HCT116 (cell line): ENCODE measurements at regions not wholly inside any gene's neighbourhood (a gene's known extent, or its start where the extent isn't known, plus 50 kb on each side); places are given as distances from the start of the nearest gene placed in this dataset.

Experiments
- ATAC-seq: fragments of 200-7000 bp; cut with Tn5 transposase; 2 replicates; pipeline ENCODE4 v1.9.1; 2020; ENCODE audit warnings: mild to moderate bottlenecking, moderate library complexity
- BruUV-seq: library from RNA; stranded (reverse); fragments of 400-500 nt; replicated peaks from 2 replicates; lab custom pipeline; 2021; lab: Mats Ljungman, UMichigan
- CTCF ChIA-PET: fragments of 300-600 bp; sonication (Branson Sonifier 250); formaldehyde crosslinking; loops from one replicate; lab custom pipeline; 2021; ENCODE audit warnings: antibody characterized with exemption; lab: Charles Lee
- POLR2A ChIA-PET: fragments of 300-600, 350-600 bp; sonication (Branson Sonifier 250); formaldehyde crosslinking; loops from one replicate; lab custom pipeline; 2021; ENCODE audit warnings: antibody characterized with exemption; lab: Charles Lee
- RAD21 ChIA-PET, 2 experiments: fragments of 300-600 bp; sonication (Branson Sonifier 250); formaldehyde crosslinking; loops; one replicate each; lab custom pipeline; 2023; ENCODE audit warnings: low total read pairs in 2 of 2; ENCODE audit not compliant: uncharacterized antibody in 2 of 2, unreplicated experiment in 2 of 2, low non-redundant PET in 1 of 2; lab: Charles Lee
- DNase-seq: peaks from one replicate; pipeline ENCODE4 v3.0.0-alpha.2; 2010; ENCODE audit warnings: low read depth, low spot score
- H2AFZ ChIP-seq: fragments of 200-600 bp; shearing (Covaris generic), sonication (generic); 2 replicates; pipeline ENCODE4 v1.6.1; 2017; ENCODE audit warnings: low read depth, mixed run types, mixed read lengths, antibody characterized with exemption, low read length; ENCODE audit not compliant: poor library complexity, severe bottlenecking
- H3K27ac ChIP-seq: 2 replicates; pipeline ENCODE4 v1.5.1; 2012; ENCODE audit warnings: low read depth, low read length
- H3K27me3 ChIP-seq: fragments of 200-600 bp; sonication (generic); 2 replicates; pipeline ENCODE4 v1.6.1; 2016; ENCODE audit warnings: mixed run types, low read length, mixed read lengths; ENCODE audit not compliant: insufficient read depth
- H3K36me3 ChIP-seq, 2 experiments: fragments of 200-500 bp in 1 of 2; fragments of 200-600 bp in 1 of 2; sonication (Bioruptor generic) in 1 of 2; sonication (generic) in 1 of 2; 2 replicates each; pipeline versions ENCODE4 v1.5.1 to v1.6.1; 2014 to 2016; ENCODE audit warnings: low read length in 2 of 2, inconsistent platforms in 1 of 2, mixed read lengths in 1 of 2, mixed run types in 1 of 2; ENCODE audit not compliant: insufficient read depth in 2 of 2, control insufficient read depth in 1 of 2
- H3K4me1 ChIP-seq, 2 experiments: fragments of 200-600 bp in 1 of 2; sonication (generic) in 1 of 2; 2 replicates each; pipeline versions ENCODE4 v1.5.1 to v1.6.1; 2012 to 2017; ENCODE audit warnings: low read length in 2 of 2, inconsistent platforms in 1 of 2, mild to moderate bottlenecking in 1 of 2, mixed read lengths in 1 of 2, mixed run types in 1 of 2, moderate library complexity in 1 of 2; ENCODE audit not compliant: insufficient read depth in 2 of 2, control insufficient read depth in 1 of 2
- H3K4me2 ChIP-seq: fragments of 200-600 bp; sonication (generic); 2 replicates; pipeline ENCODE4 v1.6.1; 2017; ENCODE audit warnings: mixed run types, low read length, mixed read lengths
- H3K4me3 ChIP-seq, 2 experiments: fragments of 200-600 bp in 1 of 2; sonication (generic) in 1 of 2; replicated peaks in 1 of 2; 2 replicates each; pipeline ENCODE4 v1.5.1; 2011 to 2016; ENCODE audit warnings: low read length in 2 of 2, control low read depth in 1 of 2, low read depth in 1 of 2, mild to moderate bottlenecking in 1 of 2, mixed read lengths in 1 of 2, mixed run types in 1 of 2
- H3K79me2 ChIP-seq: fragments of 200-600 bp; sonication (generic); 2 replicates; pipeline ENCODE4 v1.6.1; 2017; ENCODE audit warnings: mild to moderate bottlenecking, mixed run types, low read length, moderate library complexity, mixed read lengths; ENCODE audit not compliant: insufficient read depth
- H3K9ac ChIP-seq: fragments of 200-600 bp; sonication (generic); 2 replicates; pipeline ENCODE4 v1.6.1; 2016; ENCODE audit warnings: low read length, mixed read lengths
- H3K9me2 ChIP-seq: fragments of 200-600 bp; sonication (generic), shearing (Covaris generic); 2 replicates; pipeline ENCODE4 v1.6.1; 2017; ENCODE audit warnings: mixed run types, mild to moderate bottlenecking, moderate library complexity; ENCODE audit not compliant: insufficient read depth
- H3K9me3 ChIP-seq, 2 experiments: fragments of 200-500 bp in 1 of 2; fragments of 200-600 bp in 1 of 2; sonication (Bioruptor generic) in 1 of 2; sonication (generic) in 1 of 2; 2 replicates each; pipeline ENCODE4 v1.6.1; 2014 to 2017; ENCODE audit warnings: low read length in 2 of 2, mixed read lengths in 2 of 2, inconsistent platforms in 1 of 2, low read depth in 1 of 2, mild to moderate bottlenecking in 1 of 2, mixed run types in 1 of 2, moderate library complexity in 1 of 2; ENCODE audit not compliant: control insufficient read depth in 1 of 2, insufficient read depth in 1 of 2
- H4K20me1 ChIP-seq: fragments of 200-600 bp; sonication (generic), shearing (Covaris generic); 2 replicates; pipeline ENCODE4 v1.6.1; 2017; ENCODE audit warnings: mixed run types, mild to moderate bottlenecking, moderate library complexity; ENCODE audit not compliant: insufficient read depth
- ATF3 ChIP-seq: IDR thresholded peaks from 2 replicates; pipeline ENCODE4 v1.6.1; 2012
- CEBPB ChIP-seq: IDR thresholded peaks from 2 replicates; pipeline ENCODE4 v1.6.1; 2012; ENCODE audit warnings: low read depth
- EGR1 ChIP-seq: IDR thresholded peaks from 2 replicates; pipeline ENCODE4 v1.6.1; 2012; ENCODE audit warnings: low read depth
- FOSL1 ChIP-seq: IDR thresholded peaks from 2 replicates; pipeline ENCODE4 v1.6.1; 2012; ENCODE audit warnings: low read depth
- POLR2A ChIP-seq: IDR thresholded peaks from 2 replicates; pipeline ENCODE4 v1.7.0; 2011; ENCODE audit warnings: borderline replicate concordance; ENCODE audit not compliant: insufficient read depth, insufficient read length; ENCODE audit errors: extremely low read depth
- POLR2AphosphoS5 ChIP-seq: IDR thresholded peaks from 2 replicates; pipeline ENCODE4 v1.6.1; 2011; ENCODE audit warnings: mild to moderate bottlenecking, low read depth, low read length, moderate library complexity
- REST ChIP-seq: IDR thresholded peaks from 2 replicates; pipeline ENCODE4 v1.6.1; 2012; ENCODE audit warnings: low read depth
- SIN3A ChIP-seq: IDR thresholded peaks from 2 replicates; pipeline ENCODE4 v1.6.1; 2012; ENCODE audit warnings: low read depth
- YY1 ChIP-seq: IDR thresholded peaks from 2 replicates; pipeline ENCODE4 v1.6.1; 2011; ENCODE audit warnings: low read length, low read depth, moderate library complexity, mild to moderate bottlenecking; ENCODE audit not compliant: insufficient replicate concordance; ENCODE audit errors: extremely low read depth
- ZFX ChIP-seq: fragments of 450-650 bp; IDR thresholded peaks from 2 replicates; pipeline ENCODE4 v1.6.1; 2017
- ZNF274 ChIP-seq: fragments of 200-500 bp; sonication (Bioruptor generic); IDR thresholded peaks from 2 replicates; pipeline ENCODE4 v1.6.1; 2014; ENCODE audit warnings: mild to moderate bottlenecking, low read depth, low read length, inconsistent platforms
- intact Hi-C: fragments of 100-400 bp; cut with micrococcal nuclease; formaldehyde crosslinking; loops from 2 replicates; pipeline ENCODE4 v1.10.0; 2022
- TF ChIP-seq, protein P1 (sequence below), 3 experiments: fragments of 200-600 bp in 1 of 3; sonication (generic) in 1 of 3; IDR thresholded peaks in 2 of 3; conservative IDR thresholded peaks in 1 of 3; 2 replicates each; pipeline ENCODE4 v1.5.1; 2012 to 2017; ENCODE audit warnings: low read depth in 2 of 3, low read length in 2 of 3, antibody characterized with exemption in 1 of 3, borderline replicate concordance in 1 of 3, control low read depth in 1 of 3, mild to moderate bottlenecking in 1 of 3, mixed read lengths in 1 of 3, mixed run types in 1 of 3, moderate library complexity in 1 of 3; ENCODE audit not compliant: insufficient read depth in 1 of 3
- TF ChIP-seq, protein P2 (sequence below): IDR thresholded peaks from 2 replicates; pipeline ENCODE4 v1.6.1; 2011; ENCODE audit warnings: mild to moderate bottlenecking, low read length, moderate library complexity; ENCODE audit not compliant: insufficient replicate concordance; ENCODE audit errors: extremely low read depth

DNA sequence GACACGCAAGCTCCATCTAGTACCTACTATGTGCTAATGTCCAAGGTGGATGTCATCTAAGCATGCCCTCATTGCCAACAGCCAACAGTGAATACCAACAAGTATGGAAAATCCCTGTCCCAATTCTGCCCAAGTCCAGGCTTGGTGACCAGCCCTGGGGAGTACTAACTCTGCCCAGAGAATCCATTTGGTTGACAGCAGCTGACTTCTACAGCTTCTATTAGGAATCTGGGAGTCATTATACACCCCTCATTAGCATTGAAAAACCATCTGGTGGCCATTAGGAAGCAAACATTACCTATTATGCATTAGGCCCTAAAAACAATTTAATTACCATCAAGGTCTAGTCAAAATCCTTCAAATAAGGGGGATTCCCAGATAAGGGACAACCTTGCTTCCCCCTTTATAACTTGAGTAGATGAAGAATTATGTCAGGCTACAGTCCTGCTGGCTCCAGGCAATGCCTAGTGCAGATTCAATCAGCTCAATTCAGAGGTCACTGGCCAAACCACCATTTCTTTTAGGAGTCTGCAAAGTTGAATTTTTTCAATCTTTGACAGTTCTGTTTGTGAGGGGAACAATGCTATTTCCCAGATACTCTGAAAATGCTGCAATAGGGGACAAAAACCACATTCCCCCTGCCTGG lies 228.0 kb upstream of the LDB2 start:
- TF ChIP-seq POLR2AphosphoS5 (no peak), SIN3A (no peak), EGR1 (no peak), POLR2A (no peak), ZFX (no peak), REST (no peak), ZNF274 (no peak), CEBPB (no peak), ATF3 (no peak), YY1 (no peak), FOSL1 (no peak)
- TF ChIP-seq, protein P1, sequence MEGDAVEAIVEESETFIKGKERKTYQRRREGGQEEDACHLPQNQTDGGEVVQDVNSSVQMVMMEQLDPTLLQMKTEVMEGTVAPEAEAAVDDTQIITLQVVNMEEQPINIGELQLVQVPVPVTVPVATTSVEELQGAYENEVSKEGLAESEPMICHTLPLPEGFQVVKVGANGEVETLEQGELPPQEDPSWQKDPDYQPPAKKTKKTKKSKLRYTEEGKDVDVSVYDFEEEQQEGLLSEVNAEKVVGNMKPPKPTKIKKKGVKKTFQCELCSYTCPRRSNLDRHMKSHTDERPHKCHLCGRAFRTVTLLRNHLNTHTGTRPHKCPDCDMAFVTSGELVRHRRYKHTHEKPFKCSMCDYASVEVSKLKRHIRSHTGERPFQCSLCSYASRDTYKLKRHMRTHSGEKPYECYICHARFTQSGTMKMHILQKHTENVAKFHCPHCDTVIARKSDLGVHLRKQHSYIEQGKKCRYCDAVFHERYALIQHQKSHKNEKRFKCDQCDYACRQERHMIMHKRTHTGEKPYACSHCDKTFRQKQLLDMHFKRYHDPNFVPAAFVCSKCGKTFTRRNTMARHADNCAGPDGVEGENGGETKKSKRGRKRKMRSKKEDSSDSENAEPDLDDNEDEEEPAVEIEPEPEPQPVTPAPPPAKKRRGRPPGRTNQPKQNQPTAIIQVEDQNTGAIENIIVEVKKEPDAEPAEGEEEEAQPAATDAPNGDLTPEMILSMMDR (IDR thresholded peaks at IDR 0.05 in 2 of 3, conservative IDR thresholded peaks at IDR 0.05 in 1 of 3; ENCODE audit: borderline replicate concordance in 1 of 3, insufficient read depth in 1 of 3, low read depth in 2 of 3, low read length in 2 of 3) = no peak
- TF ChIP-seq, protein P2, sequence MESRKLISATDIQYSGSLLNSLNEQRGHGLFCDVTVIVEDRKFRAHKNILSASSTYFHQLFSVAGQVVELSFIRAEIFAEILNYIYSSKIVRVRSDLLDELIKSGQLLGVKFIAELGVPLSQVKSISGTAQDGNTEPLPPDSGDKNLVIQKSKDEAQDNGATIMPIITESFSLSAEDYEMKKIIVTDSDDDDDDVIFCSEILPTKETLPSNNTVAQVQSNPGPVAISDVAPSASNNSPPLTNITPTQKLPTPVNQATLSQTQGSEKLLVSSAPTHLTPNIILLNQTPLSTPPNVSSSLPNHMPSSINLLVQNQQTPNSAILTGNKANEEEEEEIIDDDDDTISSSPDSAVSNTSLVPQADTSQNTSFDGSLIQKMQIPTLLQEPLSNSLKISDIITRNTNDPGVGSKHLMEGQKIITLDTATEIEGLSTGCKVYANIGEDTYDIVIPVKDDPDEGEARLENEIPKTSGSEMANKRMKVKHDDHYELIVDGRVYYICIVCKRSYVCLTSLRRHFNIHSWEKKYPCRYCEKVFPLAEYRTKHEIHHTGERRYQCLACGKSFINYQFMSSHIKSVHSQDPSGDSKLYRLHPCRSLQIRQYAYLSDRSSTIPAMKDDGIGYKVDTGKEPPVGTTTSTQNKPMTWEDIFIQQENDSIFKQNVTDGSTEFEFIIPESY = no peak
- Histone ChIP-seq H3K79me2 (no peaks in the 10 kb centered on the region), H3K4me1 (no peaks in the 10 kb centered on the region), H3K9me2 (no peaks in the 10 kb centered on the region), H3K4me2 (no peak overlapping the region), H3K4me3 (no peak overlapping the region), H3K9me3 (no peaks in the 10 kb centered on the region), H3K9ac (no peak overlapping the region), H2AFZ (no peak overlapping the region), H4K20me1 (no peaks in the 10 kb centered on the region), H3K36me3 (no peaks in the 10 kb centered on the region), H3K27ac (no peak overlapping the region), H3K27me3 (no peaks in the 10 kb centered on the region)
- no peak for DNase-seq
- intact Hi-C loops = no loop called here
- ATAC-seq = no peak
- BruUV-seq = no TSS peak
- ChIA-PET RAD21 (no interaction called here), CTCF (no interaction called here), POLR2A (no interaction called here)
